ENCODE measurements at regions not wholly inside any gene's neighbourhood (a gene's known extent, or its start where the extent isn't known, plus 50 kb on each side); places are given as distances from the start of the nearest gene placed in this dataset.

DNA sequence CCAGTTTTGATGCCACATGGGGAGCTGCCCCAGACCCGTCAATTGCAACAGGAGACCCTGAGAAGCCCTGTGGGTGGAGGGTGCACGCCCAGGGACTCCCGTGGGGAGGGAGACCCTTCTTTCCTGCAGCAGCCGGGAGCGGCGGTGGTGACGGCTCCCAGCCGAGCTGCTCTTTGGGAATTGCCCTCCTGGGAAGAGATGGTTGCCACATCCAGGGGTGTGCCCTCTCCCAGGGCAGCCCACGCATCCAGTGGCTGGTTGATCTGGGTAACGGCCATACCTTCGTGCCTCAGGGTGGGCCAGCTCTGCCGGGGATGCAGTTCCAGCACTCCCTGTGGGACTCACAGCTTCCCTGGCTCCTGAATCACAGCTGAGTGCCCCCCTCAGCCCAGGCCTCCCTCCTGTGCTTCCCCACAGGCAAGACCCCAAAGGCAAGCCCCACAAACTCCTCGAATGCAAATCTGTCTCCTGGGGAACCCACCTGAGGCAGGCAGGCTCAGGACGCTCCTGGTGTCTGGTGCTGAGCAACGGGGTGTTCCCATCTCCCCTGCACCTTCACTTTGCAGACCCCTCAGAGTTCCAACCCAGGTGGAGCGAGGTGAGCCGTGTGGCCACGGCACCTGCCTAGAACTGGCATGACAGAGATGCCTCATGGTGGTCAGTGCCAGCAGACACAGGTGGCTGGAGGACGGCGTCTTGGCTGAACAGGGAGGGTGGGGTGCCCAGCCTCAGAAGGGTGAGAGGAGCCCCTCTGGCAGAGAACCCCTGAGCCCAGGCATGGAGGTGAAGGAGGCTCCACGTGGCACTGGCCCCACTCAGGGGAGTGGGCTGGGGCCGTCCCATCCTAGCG is 1027.4 kb downstream of the BRD1 start (continued):
- TF ChIP-seq, protein P1, sequence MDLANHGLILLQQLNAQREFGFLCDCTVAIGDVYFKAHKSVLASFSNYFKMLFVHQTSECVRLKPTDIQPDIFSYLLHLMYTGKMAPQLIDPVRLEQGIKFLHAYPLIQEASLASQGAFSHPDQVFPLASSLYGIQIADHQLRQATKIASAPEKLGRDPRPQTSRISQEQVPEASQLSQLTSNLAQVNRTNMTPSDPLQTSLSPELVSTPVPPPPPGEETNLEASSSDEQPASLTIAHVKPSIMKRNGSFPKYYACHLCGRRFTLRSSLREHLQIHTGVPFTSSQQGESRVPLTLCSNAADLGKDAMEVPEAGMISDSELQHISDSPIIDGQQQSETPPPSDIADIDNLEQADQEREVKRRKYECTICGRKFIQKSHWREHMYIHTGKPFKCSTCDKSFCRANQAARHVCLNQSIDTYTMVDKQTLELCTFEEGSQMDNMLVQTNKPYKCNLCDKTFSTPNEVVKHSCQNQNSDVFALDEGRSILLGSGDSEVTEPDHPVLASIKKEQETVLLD (CRISPR knock-in tag; IDR thresholded peaks at IDR 0.05; ENCODE audit: low read depth) = no peak
- TF ChIP-seq MXD4 (CRISPR knock-in tag; IDR thresholded peaks at IDR 0.05) = no peak
- no peak for TF ChIP-seq KDM4B (CRISPR knock-in tag; IDR thresholded peaks at IDR 0.05)
- TF ChIP-seq HMG20A (CRISPR knock-in tag; IDR thresholded peaks at IDR 0.05; ENCODE audit: borderline replicate concordance) = no peak
- TF ChIP-seq PHF8 (CRISPR knock-in tag; IDR thresholded peaks at IDR 0.05) = no peak
- TF ChIP-seq, protein P2, sequence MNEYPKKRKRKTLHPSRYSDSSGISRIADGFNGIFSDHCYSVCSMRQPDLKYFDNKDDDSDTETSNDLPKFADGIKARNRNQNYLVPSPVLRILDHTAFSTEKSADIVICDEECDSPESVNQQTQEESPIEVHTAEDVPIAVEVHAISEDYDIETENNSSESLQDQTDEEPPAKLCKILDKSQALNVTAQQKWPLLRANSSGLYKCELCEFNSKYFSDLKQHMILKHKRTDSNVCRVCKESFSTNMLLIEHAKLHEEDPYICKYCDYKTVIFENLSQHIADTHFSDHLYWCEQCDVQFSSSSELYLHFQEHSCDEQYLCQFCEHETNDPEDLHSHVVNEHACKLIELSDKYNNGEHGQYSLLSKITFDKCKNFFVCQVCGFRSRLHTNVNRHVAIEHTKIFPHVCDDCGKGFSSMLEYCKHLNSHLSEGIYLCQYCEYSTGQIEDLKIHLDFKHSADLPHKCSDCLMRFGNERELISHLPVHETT (CRISPR knock-in tag; conservative IDR thresholded peaks at IDR 0.05) = no peak
- TF ChIP-seq ZNF713 (CRISPR knock-in tag; IDR thresholded peaks at IDR 0.05) = no peak
- TF ChIP-seq GTF2F1 (IDR thresholded peaks at IDR 0.05; ENCODE audit: low read length) = no peak
- TF ChIP-seq ISL2 (CRISPR knock-in tag; IDR thresholded peaks at IDR 0.05) = no peak

DNA sequence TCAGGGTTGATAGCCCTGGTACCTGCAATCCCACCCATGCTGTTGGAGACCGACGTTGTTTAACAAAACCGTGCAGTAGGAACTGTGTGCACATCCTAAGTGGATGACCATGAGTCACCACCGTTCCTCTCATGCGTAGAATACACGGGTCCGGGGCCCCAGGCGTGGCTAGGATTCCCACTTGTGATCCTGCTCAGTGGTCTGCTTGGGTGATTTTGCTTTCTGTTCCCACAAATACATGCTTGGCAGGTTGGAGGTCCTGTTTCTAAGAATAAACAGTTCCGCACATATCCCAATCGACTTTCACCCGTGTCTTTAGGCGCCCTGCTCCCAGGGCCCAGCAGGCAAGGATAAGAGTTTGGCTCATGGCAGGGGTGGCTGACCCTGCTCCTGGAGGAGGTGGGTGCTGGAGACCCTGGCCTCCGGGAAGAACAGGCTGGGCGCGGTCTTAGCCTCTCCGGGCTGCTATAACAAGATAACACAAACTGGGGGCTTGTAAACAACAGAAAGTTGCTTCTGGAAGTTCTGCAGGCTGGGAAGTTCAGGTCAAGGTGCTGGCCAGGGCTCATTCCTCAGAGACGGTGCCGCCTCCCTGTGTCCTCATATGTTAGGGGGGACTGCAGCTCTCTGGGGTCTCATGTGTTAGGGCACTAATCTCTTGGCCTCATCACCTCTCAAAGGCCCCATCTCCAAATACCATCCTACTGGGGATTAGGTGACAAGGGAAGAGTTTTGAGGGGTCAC is 1028.3 kb downstream of the BRD1 start:
- Histone ChIP-seq H3K4me3 (replicated peaks in 1 of 3; ENCODE audit: insufficient read depth in 1 of 3, low read depth in 2 of 3, low read length in 3 of 3) (no peak overlapping the region), H3K4me1 (ENCODE audit: insufficient read depth, low read length) (no peaks in the 10 kb centered on the region), H3K27me3 (ENCODE audit: control insufficient read depth in 1 of 2, insufficient read depth in 2 of 2, low read length in 2 of 2) (peaks cover 2 to 28% of the 10 kb centered on the region in 2 experiments; a peak in 3 of 5 replicates), H2AFZ (ENCODE audit: low read length) (no peak overlapping the region), H3K9ac (ENCODE audit: insufficient read depth, low read depth, low read length) (no peak overlapping the region), H4K20me1 (ENCODE audit: insufficient read depth, low read length) (no peaks in the 10 kb centered on the region), H3K9me3 (ENCODE audit: low read length) (no peaks in the 10 kb centered on the region), H3K27ac (ENCODE audit: extremely low read length, insufficient read depth, low read length) (no peak overlapping the region), H3K79me2 (ENCODE audit: insufficient read depth, low read length) (no peaks in the 10 kb centered on the region), H3K4me2 (ENCODE audit: low read depth, low read length) (no peak overlapping the region), H3K36me3 (replicated peaks in 1 of 2; ENCODE audit: control insufficient read depth in 1 of 2, insufficient read depth in 2 of 2, low read length in 2 of 2) (no peaks in the 10 kb centered on the region)
- no peak for DNase-seq (ENCODE audit: low spot score)
- intact Hi-C loops (cut with micrococcal nuclease; ENCODE audit: unreplicated experiment) = no loop called here
- FAIRE-seq = no peak
- BruUV-seq (replicated peaks) = no TSS peak
- POLR2A ChIA-PET = no interaction called here
- WGBS (ENCODE audit: low lambda C conversion rate) = 41% methylated on average over 7 of the region's 18 CpGs
- CTCF ChIA-PET (ENCODE audit: low intra/inter-chr PET ratio, low total read pairs) = no interaction called here
- no peak for ATAC-seq
- in situ Hi-C loops (cut with HindIII; ENCODE audit: extremely low pct_ligation_motif_present, low pct_unique_long_range_greater_than_20kb) = no loop called here
- TF ChIP-seq ZNF749 (CRISPR knock-in tag; IDR thresholded peaks at IDR 0.05; ENCODE audit: borderline replicate concordance) (no peak), ZNF605 (CRISPR knock-in tag; IDR thresholded peaks at IDR 0.05) (no peak), ZNF263 (CRISPR knock-in tag; IDR thresholded peaks at IDR 0.05) (no peak), TBX3 (IDR thresholded peaks at IDR 0.05; ENCODE audit: borderline replicate concordance) (no peak), IRF2 (CRISPR knock-in tag; IDR thresholded peaks at IDR 0.05) (no peak)
- TF ChIP-seq, protein P3, sequence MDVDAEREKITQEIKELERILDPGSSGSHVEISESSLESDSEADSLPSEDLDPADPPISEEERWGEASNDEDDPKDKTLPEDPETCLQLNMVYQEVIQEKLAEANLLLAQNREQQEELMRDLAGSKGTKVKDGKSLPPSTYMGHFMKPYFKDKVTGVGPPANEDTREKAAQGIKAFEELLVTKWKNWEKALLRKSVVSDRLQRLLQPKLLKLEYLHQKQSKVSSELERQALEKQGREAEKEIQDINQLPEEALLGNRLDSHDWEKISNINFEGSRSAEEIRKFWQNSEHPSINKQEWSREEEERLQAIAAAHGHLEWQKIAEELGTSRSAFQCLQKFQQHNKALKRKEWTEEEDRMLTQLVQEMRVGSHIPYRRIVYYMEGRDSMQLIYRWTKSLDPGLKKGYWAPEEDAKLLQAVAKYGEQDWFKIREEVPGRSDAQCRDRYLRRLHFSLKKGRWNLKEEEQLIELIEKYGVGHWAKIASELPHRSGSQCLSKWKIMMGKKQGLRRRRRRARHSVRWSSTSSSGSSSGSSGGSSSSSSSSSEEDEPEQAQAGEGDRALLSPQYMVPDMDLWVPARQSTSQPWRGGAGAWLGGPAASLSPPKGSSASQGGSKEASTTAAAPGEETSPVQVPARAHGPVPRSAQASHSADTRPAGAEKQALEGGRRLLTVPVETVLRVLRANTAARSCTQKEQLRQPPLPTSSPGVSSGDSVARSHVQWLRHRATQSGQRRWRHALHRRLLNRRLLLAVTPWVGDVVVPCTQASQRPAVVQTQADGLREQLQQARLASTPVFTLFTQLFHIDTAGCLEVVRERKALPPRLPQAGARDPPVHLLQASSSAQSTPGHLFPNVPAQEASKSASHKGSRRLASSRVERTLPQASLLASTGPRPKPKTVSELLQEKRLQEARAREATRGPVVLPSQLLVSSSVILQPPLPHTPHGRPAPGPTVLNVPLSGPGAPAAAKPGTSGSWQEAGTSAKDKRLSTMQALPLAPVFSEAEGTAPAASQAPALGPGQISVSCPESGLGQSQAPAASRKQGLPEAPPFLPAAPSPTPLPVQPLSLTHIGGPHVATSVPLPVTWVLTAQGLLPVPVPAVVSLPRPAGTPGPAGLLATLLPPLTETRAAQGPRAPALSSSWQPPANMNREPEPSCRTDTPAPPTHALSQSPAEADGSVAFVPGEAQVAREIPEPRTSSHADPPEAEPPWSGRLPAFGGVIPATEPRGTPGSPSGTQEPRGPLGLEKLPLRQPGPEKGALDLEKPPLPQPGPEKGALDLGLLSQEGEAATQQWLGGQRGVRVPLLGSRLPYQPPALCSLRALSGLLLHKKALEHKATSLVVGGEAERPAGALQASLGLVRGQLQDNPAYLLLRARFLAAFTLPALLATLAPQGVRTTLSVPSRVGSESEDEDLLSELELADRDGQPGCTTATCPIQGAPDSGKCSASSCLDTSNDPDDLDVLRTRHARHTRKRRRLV (CRISPR knock-in tag; IDR thresholded peaks at IDR 0.05) = no peak

All from HepG2 (cell line).